HepG2 (cell line): ENCODE measurements at regions not wholly inside any gene's neighbourhood (a gene's known extent, or its start where the extent isn't known, plus 50 kb on each side); places are given as distances from the start of the nearest gene placed in this dataset.

Experiments
- HDAC2 ChIP-seq: sonication (generic); formaldehyde crosslinking; IDR thresholded peaks from 2 replicates; pipeline ENCODE4 v1.4.0; 2020; ENCODE audit warnings: missing genetic modification reagents
- JUN ChIP-seq: sonication (generic); formaldehyde crosslinking; IDR thresholded peaks from 2 replicates; pipeline ENCODE4 v1.4.0; 2020; ENCODE audit warnings: mild to moderate bottlenecking, missing genetic modification reagents
- JUND ChIP-seq: sonication (generic); formaldehyde crosslinking; IDR thresholded peaks from 2 replicates; pipeline ENCODE4 v1.8.0; 2022; ENCODE audit warnings: mild to moderate bottlenecking, missing genetic modification reagents
- NCOA1 ChIP-seq: sonication (generic); formaldehyde crosslinking; IDR thresholded peaks from 2 replicates; pipeline ENCODE4 v1.9.0; 2021; ENCODE audit warnings: missing genetic modification reagents
- ZKSCAN8 ChIP-seq: IDR thresholded peaks from 2 replicates; pipeline ENCODE4 v1.6.1; 2016; ENCODE audit warnings: borderline replicate concordance, missing genetic modification reagents, missing compliant biosample characterization
- ZNF280B ChIP-seq: sonication (generic); formaldehyde crosslinking; IDR thresholded peaks from 2 replicates; pipeline ENCODE4 v1.5.0; 2020; ENCODE audit warnings: missing genetic modification reagents, mild to moderate bottlenecking, borderline replicate concordance
- ZNF549 ChIP-seq: sonication (generic); formaldehyde crosslinking; IDR thresholded peaks from 2 replicates; pipeline ENCODE4 v1.5.0; 2020; ENCODE audit warnings: missing genetic modification reagents
- ZNF776 ChIP-seq: sonication (generic); formaldehyde crosslinking; IDR thresholded peaks from 2 replicates; pipeline ENCODE4 v1.4.0; 2020; ENCODE audit warnings: mild to moderate bottlenecking, missing genetic modification reagents

GRCh38 chr13:53238261-53238660 is 209.6 kb downstream of the OLFM4 start:
- no peak for TF ChIP-seq ZNF549
- TF ChIP-seq JUND (CRISPR knock-in tag): no peak
- no peak for TF ChIP-seq ZKSCAN8 (CRISPR knock-in tag)
- no peak for TF ChIP-seq ZNF776 (CRISPR knock-in tag)
- no peak for TF ChIP-seq JUN (CRISPR knock-in tag)
- no peak for TF ChIP-seq NCOA1 (CRISPR knock-in tag)
- no peak for TF ChIP-seq HDAC2 (CRISPR knock-in tag)
- TF ChIP-seq ZNF280B (CRISPR knock-in tag): no peak
